GM12891 (cell line): ENCODE measurements at regions not wholly inside any gene's neighbourhood (a gene's known extent, or its start where the extent isn't known, plus 50 kb on each side); places are given as distances from the start of the nearest gene placed in this dataset.

Source experiments
- PAX5 ChIP-seq: IDR thresholded peaks from 2 replicates; pipeline ENCODE4 v1.6.1; 2011; ENCODE audit warnings: low read length, moderate library complexity, mild to moderate bottlenecking; ENCODE audit not compliant: insufficient read depth, severe bottlenecking
- POLR2A ChIP-seq: IDR thresholded peaks from 2 replicates; pipeline ENCODE4 v1.6.1; 2011; ENCODE audit warnings: low read depth, low read length, control low read depth
- POLR2AphosphoS5 ChIP-seq: IDR thresholded peaks from 2 replicates; pipeline ENCODE4 v1.6.1; 2011; ENCODE audit warnings: low read depth, low read length, control low read depth
- POU2F2 ChIP-seq: IDR thresholded peaks from 2 replicates; pipeline ENCODE4 v1.6.1; 2011; ENCODE audit warnings: low read depth, mild to moderate bottlenecking, control low read depth, low read length, moderate library complexity
- SPI1 ChIP-seq: IDR thresholded peaks from 2 replicates; pipeline ENCODE4 v1.6.1; 2011; ENCODE audit warnings: low read depth, low read length, control low read depth
- TAF1 ChIP-seq: IDR thresholded peaks from 2 replicates; pipeline ENCODE4 v1.6.1; 2011; ENCODE audit warnings: low read depth, low read length, control low read depth

- no peak for TF ChIP-seq POLR2AphosphoS5
- no peak for TF ChIP-seq POLR2A
- no peak for TF ChIP-seq PAX5
- no peak for TF ChIP-seq POU2F2
- no peak for TF ChIP-seq SPI1
- no peak for TF ChIP-seq TAF1
Observed at GRCh38 chr3:55203546-55203945, 275.7 kb upstream of the LRTM1 start.
